Neural cell (in vitro differentiated cells): ENCODE measurements at regions not wholly inside any gene's neighbourhood (a gene's known extent, or its start where the extent isn't known, plus 50 kb on each side); places are given as distances from the start of the nearest gene placed in this dataset.

Experiments
- H2AFZ ChIP-seq: fragments of 200-600, 300-800 bp; sonication (generic), shearing (Covaris generic); 2 replicates; pipeline ENCODE4 v1.6.0; 2014; ENCODE audit warnings: low read depth, mild to moderate bottlenecking, antibody characterized with exemption, low read length, moderate library complexity
- H3F3A ChIP-seq: fragments of 200-600 bp; shearing (Covaris generic); 2 replicates; pipeline ENCODE4 v1.6.1; 2016; ENCODE audit warnings: mild to moderate bottlenecking, moderate library complexity, mixed read lengths, antibody characterized with exemption, low read length; ENCODE audit not compliant: insufficient read depth, poor library complexity, severe bottlenecking
- H3K27ac ChIP-seq: fragments of 200-600, 300-800 bp; sonication (generic), shearing (Covaris generic); 2 replicates; pipeline ENCODE4 v1.5.1; 2014; ENCODE audit warnings: mild to moderate bottlenecking, low read length, moderate library complexity
- H3K27me3 ChIP-seq: fragments of 300-800, 200-600 bp; sonication (generic), shearing (Covaris generic); 2 replicates; pipeline ENCODE4 v1.6.0; 2014; ENCODE audit warnings: mild to moderate bottlenecking, low read depth, low read length, moderate library complexity; ENCODE audit not compliant: insufficient read depth
- H3K36me3 ChIP-seq: fragments of 300-800, 200-600 bp; sonication (generic), shearing (Covaris generic); 2 replicates; pipeline ENCODE4 v1.5.1; 2014; ENCODE audit warnings: mild to moderate bottlenecking, antibody characterized with exemption, low read length, moderate library complexity; ENCODE audit not compliant: insufficient read depth
- H3K4me2 ChIP-seq: fragments of 300-800, 200-600 bp; sonication (generic), shearing (Covaris generic); 2 replicates; pipeline ENCODE4 v1.6.0; 2014; ENCODE audit warnings: mild to moderate bottlenecking, low read length
- H3K4me3 ChIP-seq: fragments of 300-800, 200-600 bp; sonication (generic), shearing (Covaris generic); 2 replicates; pipeline ENCODE4 v1.5.1; 2014; ENCODE audit warnings: mild to moderate bottlenecking, low read length, moderate library complexity
- H3K79me2 ChIP-seq: fragments of 200-600 bp; shearing (Covaris generic); replicated peaks from 2 replicates; pipeline ENCODE4 v1.6.0; 2014; ENCODE audit warnings: mild to moderate bottlenecking, low read length, moderate library complexity; ENCODE audit not compliant: insufficient read depth
- H3K9ac ChIP-seq: fragments of 300-800, 200-600 bp; sonication (generic), shearing (Covaris generic); 2 replicates; pipeline ENCODE4 v1.6.1; 2016; ENCODE audit warnings: mild to moderate bottlenecking, low read length, mixed read lengths
- H3K9me2 ChIP-seq: fragments of 200-600 bp; shearing (Covaris generic); 2 replicates; pipeline ENCODE4 v1.6.1; 2016; ENCODE audit warnings: mild to moderate bottlenecking, low read length, mixed read lengths; ENCODE audit not compliant: insufficient read depth
- H3K9me3 ChIP-seq: fragments of 200-600, 300-800 bp; sonication (generic), shearing (Covaris generic); 2 replicates; pipeline ENCODE4 v1.6.1; 2016; ENCODE audit warnings: mild to moderate bottlenecking, mixed run types, low read length, moderate library complexity, mixed read lengths
- H4K20me1 ChIP-seq: fragments of 200-600 bp; shearing (Covaris generic); 2 replicates; pipeline ENCODE4 v1.6.1; 2016; ENCODE audit warnings: mild to moderate bottlenecking, mixed run types; ENCODE audit not compliant: insufficient read depth
- CTCF ChIP-seq: fragments of 450-650 bp; IDR thresholded peaks from 2 replicates; pipeline ENCODE4 v1.5.1; 2014; ENCODE audit warnings: antibody characterized with exemption, mild to moderate bottlenecking, moderate library complexity; ENCODE audit not compliant: poor library complexity, severe bottlenecking
- EP300 ChIP-seq: fragments of 450-650 bp; conservative IDR thresholded peaks from 2 replicates; pipeline ENCODE4 v1.6.1; 2014; ENCODE audit warnings: antibody characterized with exemption, mild to moderate bottlenecking, moderate library complexity; ENCODE audit not compliant: poor library complexity, severe bottlenecking
- EZH2 ChIP-seq: fragments of 200-600, 300-800 bp; shearing (Covaris generic), sonication (generic); IDR thresholded peaks from 2 replicates; pipeline ENCODE4 v1.6.1; 2014; ENCODE audit warnings: antibody characterized with exemption, low read length, borderline replicate concordance, mild to moderate bottlenecking; ENCODE audit not compliant: insufficient read depth, poor library complexity, severe bottlenecking
- MXI1 ChIP-seq: fragments of 450-650 bp; conservative IDR thresholded peaks from 2 replicates; pipeline ENCODE4 v1.6.1; 2014; ENCODE audit warnings: antibody characterized with exemption, mild to moderate bottlenecking; ENCODE audit not compliant: poor library complexity, severe bottlenecking
- POLR2AphosphoS5 ChIP-seq: IDR thresholded peaks from 2 replicates; pipeline ENCODE4 v1.6.1; 2012
- RAD21 ChIP-seq: fragments of 450-650 bp; conservative IDR thresholded peaks from 2 replicates; pipeline ENCODE4 v1.6.1; 2014; ENCODE audit warnings: antibody characterized with exemption, mild to moderate bottlenecking, moderate library complexity
- SMC3 ChIP-seq: fragments of 450-650 bp; conservative IDR thresholded peaks from 2 replicates; pipeline ENCODE4 v1.6.1; 2014; ENCODE audit warnings: antibody characterized with exemption, mild to moderate bottlenecking, moderate library complexity; ENCODE audit not compliant: poor library complexity
- TAF1 ChIP-seq: IDR thresholded peaks from 2 replicates; pipeline ENCODE4 v1.6.1; 2012; ENCODE audit warnings: low read depth
- TF ChIP-seq, protein P1 (sequence below): IDR thresholded peaks from 2 replicates; pipeline ENCODE4 v1.6.1; 2012; ENCODE audit warnings: borderline replicate concordance

GRCh38 chr3:41053220-41053619 is 146.1 kb upstream of the CTNNB1 start:
- H3K27me3 ChIP-seq = no peaks in the 10 kb centered on the region
- no peaks in the 10 kb centered on the region for H3K36me3 ChIP-seq
- no peak overlapping the region for H3K9ac ChIP-seq
- H4K20me1 ChIP-seq = no peaks in the 10 kb centered on the region
- no peak overlapping the region for H3K4me3 ChIP-seq
- no peaks in the 10 kb centered on the region for H3K9me2 ChIP-seq
- H2AFZ ChIP-seq = no peak overlapping the region
- no peaks in the 10 kb centered on the region for H3F3A ChIP-seq
- no peak overlapping the region for H3K4me2 ChIP-seq
- H3K79me2 ChIP-seq = no peaks in the 10 kb centered on the region
- TF ChIP-seq CTCF (no peak), EP300 (no peak), SMC3 (no peak), EZH2 (no peak), MXI1 (no peak), RAD21 (no peak), POLR2AphosphoS5 (no peak), TAF1 (no peak)
- TF ChIP-seq, protein P1, sequence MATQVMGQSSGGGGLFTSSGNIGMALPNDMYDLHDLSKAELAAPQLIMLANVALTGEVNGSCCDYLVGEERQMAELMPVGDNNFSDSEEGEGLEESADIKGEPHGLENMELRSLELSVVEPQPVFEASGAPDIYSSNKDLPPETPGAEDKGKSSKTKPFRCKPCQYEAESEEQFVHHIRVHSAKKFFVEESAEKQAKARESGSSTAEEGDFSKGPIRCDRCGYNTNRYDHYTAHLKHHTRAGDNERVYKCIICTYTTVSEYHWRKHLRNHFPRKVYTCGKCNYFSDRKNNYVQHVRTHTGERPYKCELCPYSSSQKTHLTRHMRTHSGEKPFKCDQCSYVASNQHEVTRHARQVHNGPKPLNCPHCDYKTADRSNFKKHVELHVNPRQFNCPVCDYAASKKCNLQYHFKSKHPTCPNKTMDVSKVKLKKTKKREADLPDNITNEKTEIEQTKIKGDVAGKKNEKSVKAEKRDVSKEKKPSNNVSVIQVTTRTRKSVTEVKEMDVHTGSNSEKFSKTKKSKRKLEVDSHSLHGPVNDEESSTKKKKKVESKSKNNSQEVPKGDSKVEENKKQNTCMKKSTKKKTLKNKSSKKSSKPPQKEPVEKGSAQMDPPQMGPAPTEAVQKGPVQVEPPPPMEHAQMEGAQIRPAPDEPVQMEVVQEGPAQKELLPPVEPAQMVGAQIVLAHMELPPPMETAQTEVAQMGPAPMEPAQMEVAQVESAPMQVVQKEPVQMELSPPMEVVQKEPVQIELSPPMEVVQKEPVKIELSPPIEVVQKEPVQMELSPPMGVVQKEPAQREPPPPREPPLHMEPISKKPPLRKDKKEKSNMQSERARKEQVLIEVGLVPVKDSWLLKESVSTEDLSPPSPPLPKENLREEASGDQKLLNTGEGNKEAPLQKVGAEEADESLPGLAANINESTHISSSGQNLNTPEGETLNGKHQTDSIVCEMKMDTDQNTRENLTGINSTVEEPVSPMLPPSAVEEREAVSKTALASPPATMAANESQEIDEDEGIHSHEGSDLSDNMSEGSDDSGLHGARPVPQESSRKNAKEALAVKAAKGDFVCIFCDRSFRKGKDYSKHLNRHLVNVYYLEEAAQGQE = no peak
- H3K27ac ChIP-seq = no peak overlapping the region
- H3K9me3 ChIP-seq = no peaks in the 10 kb centered on the region

DNA sequence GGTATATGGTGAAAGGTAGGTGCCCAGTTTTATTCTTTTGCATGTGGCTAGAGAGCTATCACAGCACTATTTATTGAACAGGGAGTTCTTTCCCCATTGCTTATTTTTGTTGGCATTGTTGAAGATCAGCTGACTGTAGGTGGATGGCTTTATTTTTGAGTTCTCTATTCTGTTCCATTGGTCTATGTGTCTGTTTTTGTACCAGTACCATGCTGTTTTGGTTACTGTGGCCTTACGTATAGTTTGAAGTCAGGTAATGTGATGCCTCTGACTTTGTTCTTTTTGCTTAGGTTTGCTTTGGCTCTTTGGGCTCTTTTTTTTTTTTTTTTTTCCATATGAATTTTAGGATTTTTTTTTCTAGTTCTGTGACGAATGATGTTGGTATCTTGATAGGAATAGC is 139.2 kb upstream of the CTNNB1 start:
- Histone ChIP-seq H3K4me2 (no peak overlapping the region), H3K27me3 (no peaks in the 10 kb centered on the region), H3K9ac (no peak overlapping the region), H3K9me2 (no peaks in the 10 kb centered on the region), H3K9me3 (no peaks in the 10 kb centered on the region), H3K36me3 (no peaks in the 10 kb centered on the region), H3K79me2 (no peaks in the 10 kb centered on the region), H4K20me1 (no peaks in the 10 kb centered on the region), H3F3A (no peaks in the 10 kb centered on the region), H3K4me3 (no peak overlapping the region), H3K27ac (no peak overlapping the region), H2AFZ (no peak overlapping the region)
- TF ChIP-seq SMC3 (no peak), POLR2AphosphoS5 (no peak), EZH2 (no peak), CTCF (no peak), RAD21 (no peak)
